ENCODE measurements at regions not wholly inside any gene's neighbourhood (a gene's known extent, or its start where the extent isn't known, plus 50 kb on each side); places are given as distances from the start of the nearest gene placed in this dataset.
"Not testable (repeated sequence)": the region's sequence is repeated elsewhere in the genome, so short reads cannot be mapped to it uniquely, and the experiment has no call there.

- intact Hi-C loops (cut with DNase I); DNase-seq (ENCODE audit: missing footprints); ATAC-seq: not testable (repeated sequence)
Observed at GRCh38 chr6:141916682-141917505, 215.8 kb upstream of the GJE1 start.

GRCh38 chr6:141914646-141915045 is 218.1 kb upstream of the GJE1 start:
- ATAC-seq (no peak), DNase-seq (ENCODE audit: missing footprints) (no peak)
- intact Hi-C loops (cut with DNase I): no loop called here

DNA sequence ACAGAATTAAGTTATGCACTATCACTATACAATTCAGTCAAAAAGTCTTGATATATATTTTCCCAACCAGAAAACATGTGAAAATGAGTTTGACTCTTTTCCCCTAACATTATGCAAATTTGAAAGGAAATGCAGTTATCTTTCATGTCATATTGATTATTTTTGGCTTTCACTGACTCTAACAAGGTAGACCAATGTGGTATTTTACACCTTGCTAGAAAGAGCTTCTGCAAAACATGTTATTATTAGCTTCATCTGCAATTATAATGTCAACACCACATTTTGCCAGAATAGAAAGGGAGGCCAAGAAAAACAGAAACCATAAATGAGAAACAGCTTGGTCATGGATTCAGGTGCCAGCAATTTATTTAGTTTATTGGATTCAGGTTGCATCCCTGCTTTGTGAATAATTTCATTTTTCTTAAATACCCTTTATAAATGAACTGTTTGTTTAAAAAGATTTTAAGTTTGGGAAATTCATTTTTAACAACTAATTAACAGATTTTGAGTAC is 226.1 kb upstream of the GJE1 start:
- intact Hi-C loops (cut with DNase I): no loop called here
- ATAC-seq: no peak
- DNase-seq (ENCODE audit: missing footprints): no peak

DNA sequence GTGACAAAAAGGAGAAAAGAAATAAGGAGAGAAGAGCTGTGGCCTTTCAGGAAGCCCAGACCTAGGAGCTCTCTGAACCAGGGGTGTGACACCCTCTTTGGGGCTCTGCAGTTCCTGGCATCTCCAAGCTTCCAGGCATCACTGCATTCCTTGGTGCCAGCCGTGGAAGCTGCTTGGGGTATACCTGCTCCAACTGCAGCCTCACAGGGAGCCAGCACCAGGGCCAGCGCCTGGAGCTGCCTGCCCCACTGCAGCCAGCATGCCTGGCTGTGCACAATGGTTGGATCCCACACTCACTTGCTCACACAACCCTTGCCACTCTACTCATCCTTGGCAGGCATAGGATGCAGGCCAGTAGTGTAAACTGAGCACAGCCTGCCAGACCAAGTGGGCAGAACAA is 242.1 kb upstream of the GJE1 start:
- ATAC-seq: no peak
- DNase-seq (ENCODE audit: missing footprints): no peak
- intact Hi-C loops (cut with DNase I): no loop called here

DNA sequence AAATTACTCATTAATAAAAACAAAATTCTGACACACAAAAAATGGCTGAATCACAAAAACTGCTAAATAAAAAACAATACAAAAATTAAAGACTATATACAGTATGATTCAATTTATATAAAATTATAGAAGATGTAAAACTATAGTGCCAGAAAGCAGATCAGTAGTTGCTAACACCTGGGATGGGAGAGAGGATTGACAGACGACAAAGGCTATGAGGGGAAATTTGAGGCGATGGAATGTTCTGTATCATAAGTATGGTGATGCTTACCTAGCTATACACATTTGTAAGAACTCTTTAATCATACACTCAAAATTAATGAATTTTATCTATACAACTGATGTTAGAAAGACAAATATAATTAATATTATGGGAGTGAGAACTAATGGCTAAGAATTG is 247.9 kb upstream of the GJE1 start:
- DNase-seq (ENCODE audit: missing footprints) (no peak), ATAC-seq (no peak)
- intact Hi-C loops (cut with DNase I): no loop called here

GRCh38 chr6:141878686-141879085 is 254.0 kb upstream of the GJE1 start:
- intact Hi-C loops (cut with DNase I): no loop called here

GRCh38 chr6:141877275-141877983 is 255.3 kb upstream of the GJE1 start:
- intact Hi-C loops (cut with DNase I): no loop called here
- no peak for DNase-seq (ENCODE audit: missing footprints)
- ATAC-seq: no peak

More at GRCh38 chr6:141878686-141879085, 254.0 kb upstream of the GJE1 start:
- no peak for DNase-seq (ENCODE audit: missing footprints)
- ATAC-seq: no peak

GRCh38 chr6:141874930-141875602 is 257.7 kb upstream of the GJE1 start:
- no peak for ATAC-seq
- intact Hi-C loops (cut with DNase I): no loop called here
- DNase-seq (ENCODE audit: missing footprints): no peak

DNA sequence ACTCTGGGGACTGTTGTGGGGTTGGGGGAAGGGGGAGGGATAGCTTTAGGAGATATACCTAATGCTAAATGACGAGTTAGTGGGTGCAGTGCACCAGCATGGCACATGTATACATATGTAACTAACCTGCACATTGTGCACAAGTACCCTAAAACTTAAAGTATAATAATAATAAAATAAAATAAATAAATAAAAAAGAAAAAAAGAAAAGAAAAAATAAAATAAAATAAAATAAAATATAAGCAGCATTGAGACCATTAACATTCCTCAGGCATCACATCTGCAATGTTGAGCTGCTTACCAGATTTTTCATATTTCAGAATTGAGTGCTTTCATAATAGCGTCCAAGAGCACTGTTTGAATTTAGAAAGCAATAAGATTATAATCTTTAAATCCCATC is 263.2 kb upstream of the GJE1 start:
- ATAC-seq; DNase-seq (ENCODE audit: missing footprints); intact Hi-C loops (cut with DNase I): not testable (repeated sequence)

DNA sequence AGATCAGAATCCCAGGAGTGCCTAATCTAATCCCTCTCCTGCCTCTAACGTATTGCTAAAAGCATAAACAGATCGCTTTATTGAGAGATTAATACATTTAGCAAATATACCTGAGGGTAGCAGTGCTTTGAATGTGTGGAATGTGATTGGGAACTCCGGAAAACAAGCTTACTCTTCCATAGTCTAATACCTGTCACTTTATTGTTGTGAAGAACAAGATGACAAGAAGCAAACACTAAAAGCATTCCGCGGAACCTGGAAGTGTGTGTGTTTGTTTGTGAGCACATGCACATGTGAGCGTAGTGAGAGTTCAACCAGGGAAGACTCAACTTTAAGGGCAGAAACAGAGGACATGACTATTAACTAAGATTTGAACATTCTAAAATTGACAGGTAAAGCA is 265.0 kb upstream of the GJE1 start:
- ATAC-seq (no peak), DNase-seq (ENCODE audit: missing footprints) (no peak)
- intact Hi-C loops (cut with DNase I): no loop called here

DNA sequence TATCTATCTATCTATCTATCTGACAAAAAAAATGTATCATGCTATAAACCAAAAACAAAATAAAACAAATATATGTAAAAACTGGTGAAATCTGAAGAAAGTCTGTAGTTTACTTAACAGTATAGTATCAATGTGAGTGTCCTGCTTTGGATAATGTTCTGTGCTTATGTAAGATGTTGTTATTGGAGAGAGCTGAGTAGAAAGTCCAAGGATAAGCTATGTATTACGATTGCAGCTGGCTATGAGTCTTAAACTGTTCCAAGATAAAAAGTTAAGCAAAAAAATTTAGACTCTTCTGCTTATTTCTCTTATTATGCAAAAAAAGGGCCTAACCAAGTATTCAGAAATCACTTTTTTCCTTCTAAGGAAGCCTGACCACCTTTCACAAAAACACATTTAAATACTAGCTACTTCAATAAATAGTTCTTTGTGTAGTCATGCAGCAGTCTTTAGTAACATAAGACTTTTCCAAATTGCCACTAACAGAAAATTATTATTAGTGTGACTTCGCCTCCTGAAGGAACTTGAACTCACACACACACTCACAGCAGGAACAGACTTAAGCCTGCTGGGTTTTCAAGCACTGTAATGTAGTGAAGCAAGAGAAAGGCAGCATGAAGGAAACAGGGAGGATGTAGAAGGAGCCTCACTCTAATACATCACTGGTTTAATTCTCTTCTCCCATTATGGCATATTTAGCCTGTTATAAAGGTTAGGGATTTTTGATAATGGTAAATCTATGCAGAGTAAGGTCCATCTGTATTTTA is 265.8 kb upstream of the GJE1 start:
- intact Hi-C loops (cut with DNase I): no loop called here
- ATAC-seq (no peak), DNase-seq (ENCODE audit: missing footprints) (no peak)

GRCh38 chr6:141851063-141851462 is 281.7 kb upstream of the GJE1 start:
- ATAC-seq (no peak), DNase-seq (ENCODE audit: missing footprints) (no peak)
- intact Hi-C loops (cut with DNase I): no loop called here

GRCh38 chr6:141848029-141848890 is 284.5 kb upstream of the GJE1 start:
- no peak for ATAC-seq
- intact Hi-C loops (cut with DNase I): no loop called here
- DNase-seq (ENCODE audit: missing footprints): no peak

GRCh38 chr6:141846639-141847038 is 286.1 kb upstream of the GJE1 start:
- ATAC-seq (no peak), DNase-seq (ENCODE audit: missing footprints) (no peak)
- intact Hi-C loops (cut with DNase I): no loop called here

DNA sequence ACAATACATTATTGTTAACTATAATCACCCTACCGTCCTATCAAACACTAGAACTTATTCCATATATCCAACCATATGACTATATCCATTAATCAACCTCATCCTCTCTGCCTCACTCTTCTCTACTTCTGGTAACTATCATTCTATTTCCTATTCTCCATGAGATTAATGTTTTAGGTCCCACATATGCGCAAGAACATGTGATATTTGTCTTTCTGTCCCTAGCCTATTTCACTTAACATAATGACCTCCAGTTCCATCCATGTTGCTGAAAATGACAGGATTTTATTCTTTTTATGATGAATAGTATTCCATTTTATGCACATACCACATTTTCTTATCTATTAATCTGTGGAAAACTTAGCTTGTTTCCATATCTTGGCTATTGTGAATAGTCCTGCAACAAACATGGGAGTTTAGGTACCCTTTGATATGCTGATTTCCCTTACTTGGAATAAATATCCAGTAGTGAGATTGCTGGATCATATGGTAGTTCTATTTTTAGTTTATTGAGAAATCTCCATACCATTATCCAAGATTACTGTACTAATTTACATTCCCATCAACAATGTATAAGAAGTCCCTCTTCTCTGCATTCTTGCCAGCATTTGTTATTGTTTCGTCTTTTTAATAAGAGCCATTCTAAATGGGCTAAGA is 289.4 kb upstream of the GJE1 start:
- DNase-seq (ENCODE audit: missing footprints): no peak
- intact Hi-C loops (cut with DNase I): no loop called here
- ATAC-seq: no peak

- intact Hi-C loops (cut with DNase I): no loop called here
- DNase-seq (ENCODE audit: missing footprints): no peak
Observed at GRCh38 chr6:141833001-141833655, 299.6 kb upstream of the GJE1 start.

GRCh38 chr6:141830530-141830929 is 302.2 kb upstream of the GJE1 start:
- ATAC-seq: no peak
- intact Hi-C loops (cut with DNase I): no loop called here
- DNase-seq (ENCODE audit: missing footprints): no peak

More at GRCh38 chr6:141833001-141833655, 299.6 kb upstream of the GJE1 start:
- ATAC-seq: no peak
